ENCODE measurements at regions not wholly inside any gene's neighbourhood (a gene's known extent, or its start where the extent isn't known, plus 50 kb on each side); places are given as distances from the start of the nearest gene placed in this dataset.
"Not testable (repeated sequence)": the region's sequence is repeated elsewhere in the genome, so short reads cannot be mapped to it uniquely, and the experiment has no call there.

- not testable (repeated sequence) for DNase-seq
These were observed 521.9 kb upstream of the FAM174A start for GRCh38 chr5:100013305-100013704.

GRCh38 chr5:100011160-100011559 is 524.0 kb upstream of the FAM174A start:
- DNase-seq: not testable (repeated sequence)

GRCh38 chr5:100004969-100005368 is 530.2 kb upstream of the FAM174A start:
- DNase-seq: no peak

- no peak for DNase-seq
These were observed 536.9 kb upstream of the FAM174A start for GRCh38 chr5:99998319-99998718.

- DNase-seq: no peak
These were observed 539.8 kb upstream of the FAM174A start for GRCh38 chr5:99995407-99995806.

- no peak for DNase-seq
These were observed 561.4 kb upstream of the FAM174A start for GRCh38 chr5:99973779-99974178.

GRCh38 chr5:99955962-99956361 is 579.2 kb upstream of the FAM174A start:
- DNase-seq: no peak

- no peak for DNase-seq
These were observed 580.2 kb upstream of the FAM174A start for GRCh38 chr5:99955006-99955405.

GRCh38 chr5:99949969-99950524 is 585.1 kb upstream of the FAM174A start:
- DNase-seq: no peak

GRCh38 chr5:99949361-99949760 is 585.8 kb upstream of the FAM174A start:
- no peak for DNase-seq

- DNase-seq: no peak
These were observed 586.3 kb upstream of the FAM174A start for GRCh38 chr5:99948850-99949249.

GRCh38 chr5:99945478-99946442 is 589.4 kb upstream of the FAM174A start:
- no peak for DNase-seq

GRCh38 chr5:99940540-99940939 is 594.6 kb upstream of the FAM174A start:
- DNase-seq: no peak

- DNase-seq: no peak
These were observed 598.3 kb upstream of the FAM174A start for GRCh38 chr5:99936911-99937310.

- no peak for DNase-seq
These were observed 605.4 kb upstream of the FAM174A start for GRCh38 chr5:99929806-99930135.

GRCh38 chr5:99929067-99929805 is 605.9 kb upstream of the FAM174A start:
- no peak for DNase-seq

- DNase-seq: no peak
These were observed 606.7 kb upstream of the FAM174A start for GRCh38 chr5:99928490-99928889.

- no peak for DNase-seq
These were observed 608.7 kb upstream of the FAM174A start for GRCh38 chr5:99926463-99926862.

- DNase-seq: no peak
These were observed 612.8 kb upstream of the FAM174A start for GRCh38 chr5:99922386-99922785.

- DNase-seq: no peak
These were observed 623.2 kb upstream of the FAM174A start for GRCh38 chr5:99911971-99912370.

- DNase-seq: no peak
These were observed 628.4 kb upstream of the FAM174A start for GRCh38 chr5:99906776-99907175.

- DNase-seq: no peak
These were observed 633.2 kb upstream of the FAM174A start for GRCh38 chr5:99901972-99902371.

GRCh38 chr5:99900302-99900852 is 634.8 kb upstream of the FAM174A start:
- DNase-seq: no peak
